Cerebellar cortex (tissue), 1 donor: ENCODE measurements at regions not wholly inside any gene's neighbourhood (a gene's known extent, or its start where the extent isn't known, plus 50 kb on each side); places are given as distances from the start of the nearest gene placed in this dataset.
"Not testable (repeated sequence)": the region's sequence is repeated elsewhere in the genome, so short reads cannot be mapped to it uniquely, and the experiment has no call there.

Experiments
- DNase-seq: peaks from one replicate; pipeline ENCODE4 v3.0.0-alpha.2; 2015; ENCODE audit warnings: low spot score

DNA sequence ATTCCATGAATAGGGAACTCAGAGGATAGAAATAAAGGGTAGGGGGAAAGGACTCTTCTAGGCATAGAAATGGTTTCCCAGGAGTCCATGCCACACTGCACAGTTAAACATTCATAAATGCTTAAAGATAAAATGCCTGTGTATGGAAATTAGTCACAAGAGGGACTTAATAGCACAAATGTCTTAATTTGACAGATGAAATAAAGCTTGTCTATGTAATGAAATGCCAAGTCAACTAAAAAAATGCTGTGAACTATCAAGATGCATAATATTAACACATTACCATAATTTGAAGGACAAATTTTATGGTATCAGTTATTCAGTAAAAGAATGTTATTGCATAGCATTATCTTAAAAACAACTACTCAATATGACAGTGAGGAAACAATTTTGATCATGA, 553.2 kb upstream of the NETO1 start:
- DNase-seq: no peak

- DNase-seq: no peak
These were observed 551.7 kb upstream of the NETO1 start for GRCh38 chr18:73419531-73419930.

GRCh38 chr18:73414598-73414997, 546.8 kb upstream of the NETO1 start:
- no peak for DNase-seq

DNA sequence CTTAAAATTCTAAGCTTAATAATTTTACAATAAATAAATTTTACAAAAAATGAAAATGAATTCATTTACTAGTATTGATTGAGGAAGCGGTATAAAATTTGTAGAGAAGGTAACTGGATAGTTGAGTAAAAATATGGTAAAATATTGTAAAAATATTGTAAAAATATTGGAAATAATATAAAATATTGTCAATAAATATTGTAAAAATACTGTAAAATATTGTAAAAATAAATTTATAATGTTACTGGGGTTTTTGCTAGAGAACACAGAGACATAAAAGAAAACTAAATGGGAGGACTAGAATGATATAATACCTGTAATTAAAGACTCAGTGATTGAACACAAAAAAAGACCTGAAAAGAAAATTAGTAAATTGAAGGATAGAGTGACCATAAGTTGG, 546.3 kb upstream of the NETO1 start:
- no peak for DNase-seq

GRCh38 chr18:73409242-73409641, 541.5 kb upstream of the NETO1 start:
- no peak for DNase-seq

DNA sequence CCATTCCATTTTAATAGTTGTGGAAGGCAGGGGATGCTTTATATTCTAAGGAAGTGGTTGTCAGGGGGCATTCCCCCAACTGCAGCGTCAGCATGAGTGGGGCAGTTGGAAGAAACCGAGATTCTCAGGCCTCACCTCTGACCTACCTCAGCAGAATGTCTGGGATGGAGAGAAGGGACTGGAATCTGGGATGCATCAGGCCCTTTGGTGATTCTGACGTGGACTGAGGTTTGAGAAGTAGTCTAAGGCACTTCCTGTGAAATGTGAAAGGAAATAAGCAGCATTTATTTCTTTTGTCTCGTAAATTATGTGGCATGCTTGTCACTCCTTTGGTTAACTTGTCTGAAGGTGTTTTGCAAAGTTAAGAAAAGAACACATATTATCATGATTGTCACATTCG, 540.7 kb upstream of the NETO1 start:
- no peak for DNase-seq

DNA sequence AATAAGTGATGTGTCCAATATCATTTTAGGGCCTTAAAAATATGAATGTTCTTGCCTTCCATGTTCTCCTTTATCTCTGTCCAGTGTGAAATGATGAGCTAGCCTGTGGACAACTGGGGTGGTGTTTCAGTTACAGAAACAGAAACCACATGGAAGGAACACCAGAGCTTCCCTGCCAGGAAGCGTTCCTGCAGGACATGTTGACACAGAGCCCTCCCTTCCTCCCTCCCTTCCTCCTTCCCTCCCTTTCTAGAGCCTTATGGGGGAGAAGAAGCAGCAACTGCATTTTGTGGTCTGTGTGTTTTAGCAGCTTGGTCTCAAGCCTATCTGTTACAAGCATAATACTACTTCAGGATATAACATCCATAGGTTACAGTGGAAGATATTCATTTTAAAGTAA, 539.7 kb upstream of the NETO1 start:
- DNase-seq: no peak

GRCh38 chr18:73384246-73384645, 516.5 kb upstream of the NETO1 start:
- no peak for DNase-seq

GRCh38 chr18:73381699-73382036, 513.9 kb upstream of the NETO1 start:
- no peak for DNase-seq

- no peak for DNase-seq
These were observed 513.4 kb upstream of the NETO1 start for GRCh38 chr18:73381016-73381698.

DNA sequence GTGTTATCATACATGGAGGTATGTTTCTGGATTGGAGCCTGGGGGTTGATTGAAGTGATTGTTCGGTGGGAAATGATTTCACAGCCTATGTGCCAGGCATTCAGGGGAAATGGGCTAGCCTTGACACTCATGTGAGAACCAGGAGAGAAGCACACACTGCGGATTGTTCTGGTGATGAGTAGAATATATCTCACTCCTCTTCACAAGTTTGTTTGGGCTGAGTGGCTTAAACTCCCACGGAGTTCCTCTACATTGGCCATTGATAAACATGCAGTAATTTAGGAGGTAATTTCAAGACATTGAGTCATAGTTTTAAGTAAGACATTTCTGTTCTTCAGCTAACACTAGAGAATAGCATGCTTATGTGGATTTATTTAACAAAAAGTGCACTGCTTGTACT, 498.9 kb upstream of the NETO1 start:
- no peak for DNase-seq

DNA sequence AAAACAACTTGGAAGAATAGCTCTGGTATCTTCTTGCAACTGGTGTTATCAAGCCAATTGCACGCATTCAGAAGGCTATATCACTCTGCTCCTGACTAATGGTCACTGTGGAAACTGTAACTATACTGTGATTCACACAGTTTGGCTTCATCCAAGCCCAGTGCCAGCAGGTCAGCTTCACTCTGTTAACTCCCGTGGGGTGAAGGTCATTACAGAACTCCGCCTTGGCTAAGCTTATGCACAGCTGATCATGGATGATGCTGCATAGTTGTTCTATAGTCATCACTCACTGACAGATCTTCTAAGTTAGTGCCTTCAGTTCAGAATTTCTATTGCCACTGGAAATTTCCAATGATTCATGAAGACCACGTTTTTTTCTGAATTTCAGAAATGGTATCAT, 497.2 kb upstream of the NETO1 start:
- no peak for DNase-seq

DNA sequence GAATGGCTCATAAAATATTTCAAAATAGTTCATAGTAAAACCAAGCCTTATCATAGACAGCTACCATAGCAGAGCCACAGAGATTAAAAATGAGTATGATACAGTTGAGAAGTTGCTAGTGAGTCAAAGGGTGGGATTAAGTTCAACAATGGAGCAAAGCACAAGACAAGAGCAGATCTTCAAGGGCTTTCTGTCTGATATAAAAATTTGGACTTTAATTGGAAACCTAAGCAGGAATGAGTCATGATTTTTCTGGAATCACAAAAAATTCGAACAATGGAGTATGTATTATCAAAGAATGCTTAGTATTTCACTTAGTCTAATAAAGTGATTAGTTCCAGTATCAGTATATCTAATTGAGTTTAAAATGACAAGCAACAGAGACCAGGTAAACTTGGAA, 487.3 kb upstream of the NETO1 start:
- no peak for DNase-seq

GRCh38 chr18:73352546-73352945, 484.8 kb upstream of the NETO1 start:
- no peak for DNase-seq

DNA sequence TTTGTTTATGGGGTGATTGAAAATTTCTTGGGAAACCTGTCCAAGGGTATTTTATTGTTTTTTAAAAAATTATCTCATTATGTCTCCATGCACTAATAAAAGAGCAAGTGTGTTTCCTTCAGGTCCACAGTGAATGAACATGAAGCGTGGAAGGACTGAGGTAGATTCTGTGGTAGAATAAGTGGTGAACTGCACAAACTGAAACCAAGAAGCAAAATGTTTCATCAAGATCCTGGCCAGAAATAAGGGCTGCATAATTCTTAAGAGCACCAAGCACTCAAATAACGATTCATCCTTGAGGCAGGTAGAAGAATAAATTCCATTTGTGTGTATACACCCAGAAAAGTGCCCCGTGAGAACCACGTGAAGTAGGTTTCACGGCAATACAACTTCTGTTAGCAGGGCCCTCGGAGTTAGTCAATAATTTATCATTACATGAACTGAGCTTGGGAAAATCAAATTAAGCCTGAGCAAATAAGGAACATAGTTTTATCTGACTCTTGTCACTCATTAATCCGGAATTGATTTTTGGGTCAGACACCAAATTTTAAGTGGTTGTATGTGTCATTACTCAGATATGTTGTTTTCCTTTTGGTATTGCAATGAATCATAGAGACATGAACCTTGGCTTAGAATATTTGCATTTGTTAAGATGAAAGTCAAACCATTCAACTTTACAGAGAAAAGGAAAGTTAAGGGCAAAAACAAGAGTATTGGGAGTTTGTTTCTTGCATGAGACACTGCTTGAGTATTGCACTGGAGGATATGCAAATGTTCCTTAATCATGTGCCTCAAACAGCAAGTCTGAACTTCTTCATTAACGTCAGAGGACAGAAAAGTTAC, 472.6 kb upstream of the NETO1 start:
- DNase-seq: no peak

DNA sequence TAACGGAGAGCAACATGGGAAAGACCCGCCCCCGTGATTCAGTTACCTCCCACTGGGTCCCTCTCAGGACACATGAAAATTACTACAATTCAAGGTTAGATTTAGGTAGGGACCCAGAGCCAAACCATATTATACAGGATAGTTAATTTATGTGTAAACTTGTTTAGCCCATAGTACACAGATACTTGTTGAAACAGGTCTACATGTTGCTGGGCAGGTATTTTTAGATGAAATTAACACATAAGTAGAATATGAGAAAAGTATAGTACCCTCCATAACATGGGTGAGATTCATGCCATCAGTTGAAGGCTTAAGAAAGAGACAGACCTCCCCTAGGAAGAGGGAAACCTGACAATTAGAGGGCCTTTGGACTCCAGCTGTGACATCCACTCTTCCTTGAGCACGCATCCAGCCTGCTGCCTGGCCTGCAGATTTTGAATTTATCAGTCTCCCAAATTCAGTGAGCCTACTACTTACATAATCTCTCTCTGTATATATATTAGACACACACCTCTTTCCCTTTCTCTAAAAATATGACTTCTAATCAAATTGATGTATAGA, 463.5 kb upstream of the NETO1 start:
- DNase-seq: no peak

GRCh38 chr18:73330106-73330505, 462.3 kb upstream of the NETO1 start:
- not testable (repeated sequence) for DNase-seq

DNA sequence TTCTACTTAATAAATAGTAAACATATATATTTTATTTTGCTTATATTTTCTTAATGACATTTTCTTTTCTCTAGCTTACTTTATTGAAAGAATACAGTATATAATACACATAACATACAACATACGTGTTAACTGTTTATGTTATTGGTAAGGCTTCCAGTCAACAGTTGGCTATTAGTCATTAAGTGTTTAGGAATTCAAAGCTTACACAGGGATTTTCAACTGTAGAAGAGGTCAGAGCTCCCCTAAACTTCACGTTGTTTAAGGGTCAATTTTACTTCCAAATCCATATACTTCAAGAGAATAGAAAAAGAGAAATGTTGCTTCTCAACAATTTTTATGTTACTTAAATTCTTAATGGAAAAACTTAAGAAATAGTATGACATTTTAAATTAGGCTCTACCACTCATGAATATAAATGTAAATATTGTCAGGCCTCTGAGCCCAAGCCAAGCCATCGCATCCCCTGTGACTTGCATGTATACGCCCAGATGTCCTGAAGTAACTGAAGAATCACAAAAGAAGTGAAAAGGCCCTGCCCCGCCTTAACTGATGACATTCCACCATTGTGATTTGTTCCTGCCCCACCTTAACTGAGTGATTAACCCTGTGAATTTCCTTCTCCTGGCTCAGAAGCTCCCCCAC, 456.5 kb upstream of the NETO1 start:
- DNase-seq: not testable (repeated sequence)

GRCh38 chr18:73318739-73319479, 451.1 kb upstream of the NETO1 start:
- DNase-seq: no peak

GRCh38 chr18:73316513-73316912, 448.7 kb upstream of the NETO1 start:
- no peak for DNase-seq

DNA sequence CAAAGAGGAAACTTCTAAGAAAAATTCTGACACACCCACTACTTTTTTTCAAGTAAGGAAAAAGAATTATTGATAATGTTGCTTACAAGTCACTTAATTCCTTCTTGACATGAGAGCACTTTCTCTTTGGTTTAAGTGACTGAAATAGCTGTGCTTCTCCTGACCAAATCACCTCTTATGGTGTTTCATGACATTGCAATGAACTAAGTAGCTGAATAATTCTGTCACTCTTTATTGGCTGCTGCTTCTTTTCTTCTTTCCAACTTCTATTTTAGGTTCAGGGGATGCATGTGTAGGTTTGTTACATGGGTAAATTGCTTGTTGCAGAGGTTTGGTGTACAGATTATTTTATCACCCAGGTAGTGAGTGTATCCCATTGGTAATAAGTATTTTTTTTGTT, 447.6 kb upstream of the NETO1 start:
- no peak for DNase-seq

DNA sequence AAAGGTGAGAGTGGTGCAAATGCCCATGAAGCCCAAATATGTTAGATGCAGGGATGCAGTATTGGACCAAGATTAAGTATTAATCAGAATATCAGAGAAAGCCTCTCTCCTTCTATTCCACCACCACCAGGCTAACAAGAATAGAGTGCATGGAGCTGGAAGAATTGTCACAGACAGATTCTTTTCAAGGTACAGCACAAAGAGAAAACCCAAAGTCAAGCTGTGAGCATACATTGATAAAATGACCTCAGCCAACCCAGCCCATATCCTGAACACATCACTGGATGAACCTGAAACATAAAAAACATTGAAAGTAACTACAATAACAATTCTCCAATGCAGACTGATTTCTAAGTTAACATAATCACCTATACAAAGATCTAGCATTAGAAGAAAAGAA, 445.7 kb upstream of the NETO1 start:
- DNase-seq: no peak
